NCI-H345 (cell line): ENCODE measurements at regions not wholly inside any gene's neighbourhood (a gene's known extent, or its start where the extent isn't known, plus 50 kb on each side); places are given as distances from the start of the nearest gene placed in this dataset.

ENCODE experiments used
- DNase-seq: peaks from one replicate; lab custom pipeline; 2025; lab: John Stamatoyannopoulos, UW

- DNase-seq = no peak
These were observed 1250.4 kb downstream of the PCDH18 start for GRCh38 chr4:136281889-136282288.

- DNase-seq = no peak
These were observed 1251.0 kb downstream of the PCDH18 start for GRCh38 chr4:136281307-136281706.

GRCh38 chr4:136277741-136278140 is 1254.6 kb downstream of the PCDH18 start:
- DNase-seq = no peak

- DNase-seq = peak; percentile 53
These were observed 1285.4 kb downstream of the PCDH18 start for GRCh38 chr4:136246876-136247275.

GRCh38 chr4:136241221-136241986 is 1290.9 kb downstream of the PCDH18 start:
- no peak for DNase-seq

GRCh38 chr4:136227315-136227714 is 1305.0 kb downstream of the PCDH18 start:
- DNase-seq = no peak

GRCh38 chr4:136219592-136220125 is 1312.6 kb downstream of the PCDH18 start:
- no peak for DNase-seq

GRCh38 chr4:136203199-136203598 is 1329.1 kb downstream of the PCDH18 start:
- no peak for DNase-seq

GRCh38 chr4:136198358-136198757 is 1333.9 kb downstream of the PCDH18 start:
- no peak for DNase-seq

GRCh38 chr4:136194962-136195361 is 1337.3 kb downstream of the PCDH18 start:
- DNase-seq = no peak

GRCh38 chr4:136186650-136187049 is 1345.6 kb downstream of the PCDH18 start:
- no peak for DNase-seq

- no peak for DNase-seq
These were observed 1348.8 kb downstream of the PCDH18 start for GRCh38 chr4:136183513-136183912.

- DNase-seq = no peak
These were observed 1375.3 kb downstream of the PCDH18 start for GRCh38 chr4:136156947-136157346.

GRCh38 chr4:136150046-136150445 is 1382.2 kb downstream of the PCDH18 start:
- no peak for DNase-seq

- DNase-seq = no peak
These were observed 1395.7 kb downstream of the PCDH18 start for GRCh38 chr4:136136601-136137000.

GRCh38 chr4:136124251-136124745 is 1408.0 kb downstream of the PCDH18 start:
- DNase-seq = no peak

GRCh38 chr4:136121426-136121825 is 1410.9 kb downstream of the PCDH18 start:
- DNase-seq = peak; percentile 1

- DNase-seq = no peak
These were observed 1418.4 kb downstream of the PCDH18 start for GRCh38 chr4:136113921-136114320.

GRCh38 chr4:136112116-136112515 is 1420.2 kb downstream of the PCDH18 start:
- DNase-seq = no peak

- no peak for DNase-seq
These were observed 1425.5 kb downstream of the PCDH18 start for GRCh38 chr4:136106753-136107152.

GRCh38 chr4:136103616-136104015 is 1428.7 kb downstream of the PCDH18 start:
- DNase-seq = no peak

- no peak for DNase-seq
These were observed 1434.6 kb downstream of the PCDH18 start for GRCh38 chr4:136097676-136098075.

GRCh38 chr4:136088211-136088867 is 1444.0 kb downstream of the PCDH18 start:
- DNase-seq = no peak
